HK-2 (cell line): ENCODE measurements at regions not wholly inside any gene's neighbourhood (a gene's known extent, or its start where the extent isn't known, plus 50 kb on each side); places are given as distances from the start of the nearest gene placed in this dataset.

Experiments used
- DNase-seq: peaks from one replicate; pipeline ENCODE4 v3.0.0-alpha.2; 2018; ENCODE audit not compliant: unreplicated experiment

DNA sequence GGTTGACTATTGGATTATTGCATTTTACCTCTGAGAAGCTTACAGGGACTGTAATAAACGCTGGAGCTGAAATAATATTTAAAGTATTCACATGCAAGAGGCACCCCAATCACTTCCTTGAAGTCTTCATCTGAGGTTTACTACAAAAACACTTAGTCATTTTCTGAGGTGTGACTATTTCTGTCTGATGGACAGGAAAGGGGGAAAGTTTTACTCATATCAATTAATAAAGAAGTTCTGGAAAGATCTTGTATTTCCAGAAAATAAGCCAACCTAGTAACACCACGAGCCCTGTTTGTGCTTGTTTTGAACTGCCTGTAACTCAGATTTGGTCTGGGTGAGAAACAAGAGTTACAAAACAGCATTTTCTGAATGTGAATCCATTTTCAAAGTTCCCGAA is 63.9 kb upstream of the PRKCQ start:
- DNase-seq, result no peak

- no peak for DNase-seq
Measured at GRCh38 chr10:6642876-6643275, 62.8 kb upstream of the PRKCQ start.

GRCh38 chr10:6640433-6641040 is 60.5 kb upstream of the PRKCQ start:
- DNase-seq, result no peak

DNA sequence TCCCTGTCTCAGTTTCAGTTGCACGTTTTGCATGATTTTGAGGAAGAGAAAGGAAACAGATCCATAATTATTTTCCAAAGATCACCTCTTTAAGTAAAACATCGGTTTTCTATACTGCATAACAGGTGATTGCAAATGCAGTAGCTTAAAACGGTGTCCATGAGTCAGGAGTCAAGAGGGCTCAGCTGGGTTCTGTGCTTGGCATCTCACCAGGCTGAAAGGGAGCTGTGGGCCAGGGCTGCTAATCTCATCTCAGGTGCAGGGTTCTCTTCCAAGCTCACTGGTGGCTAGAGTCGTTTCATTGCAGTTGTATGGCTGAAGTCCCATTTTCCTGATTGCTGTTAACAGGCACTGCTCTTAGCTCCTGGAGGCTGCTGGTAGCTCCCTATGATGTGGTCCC is 57.0 kb upstream of the PRKCQ start:
- DNase-seq, result no peak

GRCh38 chr10:6635784-6636183 is 55.7 kb upstream of the PRKCQ start:
- no peak for DNase-seq
